ENCODE measurements at regions not wholly inside any gene's neighbourhood (a gene's known extent, or its start where the extent isn't known, plus 50 kb on each side); places are given as distances from the start of the nearest gene placed in this dataset.

GRCh38 chr2:167430447-167430846, 542.2 kb downstream of the XIRP2 start:
- Histone ChIP-seq H3K36me3 (no peaks in the 10 kb centered on the region), H3K4me3 (no peak overlapping the region), H3K27me3 (no peaks in the 10 kb centered on the region), H3K9me3 (peaks cover 0 to 4% (median 0%) of the 10 kb centered on the region in 12 donors), H3K27ac (no peak overlapping the region), H3K4me1 (no peaks in the 10 kb centered on the region)
- DNase-seq (no peak), ATAC-seq (no peak)
- intact Hi-C loops (cut with DNase I), result no loop called here
- TF ChIP-seq CTCF (IDR thresholded peaks at IDR 0.05), result no peak
- TF ChIP-seq POLR2A (IDR thresholded peaks at IDR 0.05), result no peak

- Histone ChIP-seq H3K4me1 (no peaks in the 10 kb centered on the region), H3K4me3 (no peak overlapping the region), H3K27me3 (no peaks in the 10 kb centered on the region), H3K9me3 (peaks cover 0 to 4% (median 0%) of the 10 kb centered on the region in 12 donors), H3K27ac (no peak overlapping the region), H3K36me3 (no peaks in the 10 kb centered on the region)
- ATAC-seq, result no peak
- 81 to 90% (median 86%) methylated on average over 8 of the region's 8 CpGs for WGBS, 4 donors
- no peak for DNase-seq
- intact Hi-C loops (cut with DNase I), result no loop called here
- TF ChIP-seq POLR2A (IDR thresholded peaks at IDR 0.05) (no peak), CTCF (IDR thresholded peaks at IDR 0.05) (no peak)
These were observed 536.8 kb downstream of the XIRP2 start for GRCh38 chr2:167424803-167425755.

- no peaks in the 10 kb centered on the region for H3K27me3 ChIP-seq
- intact Hi-C loops (cut with DNase I), result no loop called here
- peaks cover 0 to 4% (median 0%) of the 10 kb centered on the region in 12 donors for H3K9me3 ChIP-seq
- WGBS, 4 donors, result 18 to 34% (median 32%) methylated on average over 1 of the region's 1 CpG
- H3K4me3 ChIP-seq, result no peak overlapping the region
- no peaks in the 10 kb centered on the region for H3K4me1 ChIP-seq
- H3K36me3 ChIP-seq, result no peaks in the 10 kb centered on the region
- DNase-seq, result no peak
- no peak overlapping the region for H3K27ac ChIP-seq
- no peak for TF ChIP-seq POLR2A (IDR thresholded peaks at IDR 0.05)
- TF ChIP-seq CTCF (IDR thresholded peaks at IDR 0.05), result no peak
- no peak for ATAC-seq
These were observed 535.9 kb downstream of the XIRP2 start for GRCh38 chr2:167424221-167424620.

- no peak for ATAC-seq
These were observed 535.5 kb downstream of the XIRP2 start for GRCh38 chr2:167423731-167424130.

More at GRCh38 chr2:167423731-167424130, 535.5 kb downstream of the XIRP2 start:
- peaks cover 0 to 4% (median 0%) of the 10 kb centered on the region in 12 donors for H3K9me3 ChIP-seq
- no peak overlapping the region for H3K27ac ChIP-seq
- DNase-seq, result no peak
- 52 to 60% (median 56%) methylated on average over 4 of the region's 4 CpGs for WGBS, 4 donors
- no peak overlapping the region for H3K4me3 ChIP-seq
- no peaks in the 10 kb centered on the region for H3K4me1 ChIP-seq
- H3K27me3 ChIP-seq, result no peaks in the 10 kb centered on the region
- intact Hi-C loops (cut with DNase I), result no loop called here
- no peaks in the 10 kb centered on the region for H3K36me3 ChIP-seq
- TF ChIP-seq CTCF (IDR thresholded peaks at IDR 0.05) (no peak), POLR2A (IDR thresholded peaks at IDR 0.05) (no peak)
